ENCODE measurements at regions not wholly inside any gene's neighbourhood (a gene's known extent, or its start where the extent isn't known, plus 50 kb on each side); places are given as distances from the start of the nearest gene placed in this dataset.

- TF ChIP-seq CTCF (optimal IDR thresholded peaks at IDR 0.05 in 1 of 3, IDR thresholded peaks at IDR 0.05 in 1 of 3, conservative IDR thresholded peaks at IDR 0.05 in 1 of 3; ENCODE audit: extremely low read depth in 1 of 3, insufficient read depth in 2 of 3, low read length in 3 of 3), result no peak
- no peak for TF ChIP-seq EZH2 (IDR thresholded peaks at IDR 0.05; ENCODE audit: low read length)
Observed at GRCh38 chr2:236472720-236473495, 96.7 kb upstream of the ACKR3 start.

Measured in keratinocyte (primary cell).